PC-9 (cell line): ENCODE measurements at regions not wholly inside any gene's neighbourhood (a gene's known extent, or its start where the extent isn't known, plus 50 kb on each side); places are given as distances from the start of the nearest gene placed in this dataset.

Experiments
- EZH2 ChIP-seq: fragments of 200-600 bp; sonication (generic); IDR thresholded peaks from 2 replicates; pipeline ENCODE4 v1.8.0; 2017; ENCODE audit warnings: antibody characterized with exemption, low read depth
- TF ChIP-seq, protein P1 (sequence below): fragments of 200-600 bp; sonication (generic); conservative IDR thresholded peaks from 2 replicates; pipeline ENCODE4 v1.6.1; 2017; ENCODE audit warnings: mixed run types, antibody characterized with exemption, mild to moderate bottlenecking, moderate library complexity

GRCh38 chr1:244953901-244954300 is 89.6 kb upstream of the HNRNPU start:
- TF ChIP-seq, protein P1, sequence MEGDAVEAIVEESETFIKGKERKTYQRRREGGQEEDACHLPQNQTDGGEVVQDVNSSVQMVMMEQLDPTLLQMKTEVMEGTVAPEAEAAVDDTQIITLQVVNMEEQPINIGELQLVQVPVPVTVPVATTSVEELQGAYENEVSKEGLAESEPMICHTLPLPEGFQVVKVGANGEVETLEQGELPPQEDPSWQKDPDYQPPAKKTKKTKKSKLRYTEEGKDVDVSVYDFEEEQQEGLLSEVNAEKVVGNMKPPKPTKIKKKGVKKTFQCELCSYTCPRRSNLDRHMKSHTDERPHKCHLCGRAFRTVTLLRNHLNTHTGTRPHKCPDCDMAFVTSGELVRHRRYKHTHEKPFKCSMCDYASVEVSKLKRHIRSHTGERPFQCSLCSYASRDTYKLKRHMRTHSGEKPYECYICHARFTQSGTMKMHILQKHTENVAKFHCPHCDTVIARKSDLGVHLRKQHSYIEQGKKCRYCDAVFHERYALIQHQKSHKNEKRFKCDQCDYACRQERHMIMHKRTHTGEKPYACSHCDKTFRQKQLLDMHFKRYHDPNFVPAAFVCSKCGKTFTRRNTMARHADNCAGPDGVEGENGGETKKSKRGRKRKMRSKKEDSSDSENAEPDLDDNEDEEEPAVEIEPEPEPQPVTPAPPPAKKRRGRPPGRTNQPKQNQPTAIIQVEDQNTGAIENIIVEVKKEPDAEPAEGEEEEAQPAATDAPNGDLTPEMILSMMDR, result no peak
- TF ChIP-seq EZH2, result no peak
